ENCODE measurements at regions not wholly inside any gene's neighbourhood (a gene's known extent, or its start where the extent isn't known, plus 50 kb on each side); places are given as distances from the start of the nearest gene placed in this dataset.

- in situ Hi-C loops (cut with MboI; ENCODE audit: low sequenced_read_pairs, unreplicated experiment), result no loop called here
- DNase-seq (ENCODE audit: low spot score), result no peak
- TF ChIP-seq CTCF (IDR thresholded peaks at IDR 0.05; ENCODE audit: borderline replicate concordance, control extremely low read depth, extremely low read depth, insufficient read depth, missing control alignments), result no peak
Observed at GRCh38 chr1:222418654-222419053, 129.2 kb downstream of the HHIPL2 start.

- in situ Hi-C loops (cut with MboI; ENCODE audit: low sequenced_read_pairs, unreplicated experiment), result no loop called here
- no peak for DNase-seq (ENCODE audit: low spot score)
- TF ChIP-seq CTCF (IDR thresholded peaks at IDR 0.05; ENCODE audit: borderline replicate concordance, control extremely low read depth, extremely low read depth, insufficient read depth, missing control alignments), result no peak
Observed at GRCh38 chr1:222417264-222417663, 130.6 kb downstream of the HHIPL2 start.

DNA sequence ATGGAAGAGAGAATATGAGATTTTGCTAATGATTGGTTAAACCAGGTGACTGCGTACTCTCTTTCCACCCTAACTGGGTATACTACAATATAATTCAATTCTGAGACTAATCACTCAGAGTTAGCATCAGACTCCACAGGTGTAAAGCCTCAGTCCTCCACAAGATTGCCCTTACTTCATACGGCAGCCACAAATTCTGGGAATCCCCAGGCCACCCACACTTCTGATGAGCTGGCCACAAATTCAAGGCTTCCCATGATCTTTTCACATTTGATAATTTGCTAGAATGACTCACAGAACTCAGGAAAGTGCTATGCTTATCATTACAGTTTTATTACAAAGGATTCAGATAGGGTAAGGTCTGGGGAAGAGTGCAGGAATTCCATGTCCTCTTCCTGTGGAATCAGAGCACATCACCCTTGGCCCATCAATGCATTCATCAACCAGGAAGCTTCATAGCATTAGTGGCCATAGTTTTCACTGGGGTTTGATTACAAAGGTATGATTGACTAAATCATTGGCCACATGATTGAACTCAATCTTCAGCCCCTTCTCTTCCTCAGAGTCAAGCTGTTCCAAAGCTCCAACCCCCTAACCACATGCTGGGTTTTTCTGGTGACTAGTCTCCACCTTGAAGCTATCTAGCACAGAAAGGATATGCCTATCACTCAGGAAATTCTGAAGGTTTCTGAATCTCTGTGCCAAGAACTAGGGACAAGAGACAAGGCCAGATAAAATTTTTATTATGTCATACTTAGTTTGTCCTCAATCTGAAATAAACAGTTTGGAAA is 131.7 kb downstream of the HHIPL2 start:
- in situ Hi-C loops (cut with MboI; ENCODE audit: low sequenced_read_pairs, unreplicated experiment), result no loop called here
- no peak for TF ChIP-seq CTCF (IDR thresholded peaks at IDR 0.05; ENCODE audit: borderline replicate concordance, control extremely low read depth, extremely low read depth, insufficient read depth, missing control alignments)
- no peak for DNase-seq (ENCODE audit: low spot score)

DNA sequence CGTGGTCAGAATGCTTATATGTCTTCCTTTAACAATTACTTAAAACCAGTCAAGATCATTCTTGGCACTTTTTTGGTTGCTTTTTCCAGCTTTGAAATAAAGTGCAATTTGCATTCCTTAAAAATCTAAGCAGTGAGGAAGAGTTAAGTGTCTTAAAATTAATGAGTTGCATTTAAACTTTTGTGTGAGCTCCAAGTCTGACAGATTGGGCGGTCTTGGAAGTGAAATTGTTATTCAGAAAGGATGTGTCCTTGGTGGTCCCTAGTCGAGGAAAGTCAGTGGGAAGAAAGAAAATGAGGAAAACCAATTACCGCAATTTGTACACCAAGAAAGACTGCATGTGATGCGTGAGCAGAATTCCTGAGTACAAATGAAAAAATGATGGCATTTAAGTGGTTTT is 132.5 kb downstream of the HHIPL2 start:
- in situ Hi-C loops (cut with MboI; ENCODE audit: low sequenced_read_pairs, unreplicated experiment), result no loop called here
- no peak for TF ChIP-seq CTCF (IDR thresholded peaks at IDR 0.05; ENCODE audit: borderline replicate concordance, control extremely low read depth, extremely low read depth, insufficient read depth, missing control alignments)
- DNase-seq (ENCODE audit: low spot score), result no peak

- in situ Hi-C loops (cut with MboI; ENCODE audit: low sequenced_read_pairs, unreplicated experiment), result no loop called here
- no peak for DNase-seq (ENCODE audit: low spot score)
Observed at GRCh38 chr1:222413991-222414549, 133.8 kb downstream of the HHIPL2 start.

GRCh38 chr1:222413436-222413835 is 134.5 kb downstream of the HHIPL2 start:
- in situ Hi-C loops (cut with MboI; ENCODE audit: low sequenced_read_pairs, unreplicated experiment), result no loop called here
- TF ChIP-seq CTCF (IDR thresholded peaks at IDR 0.05; ENCODE audit: borderline replicate concordance, control extremely low read depth, extremely low read depth, insufficient read depth, missing control alignments), result no peak
- no peak for DNase-seq (ENCODE audit: low spot score)

More at GRCh38 chr1:222413991-222414549, 133.8 kb downstream of the HHIPL2 start:
- TF ChIP-seq CTCF (IDR thresholded peaks at IDR 0.05; ENCODE audit: borderline replicate concordance, control extremely low read depth, extremely low read depth, insufficient read depth, missing control alignments), result no peak

All from GM13976 (cell line).